ENCODE measurements at regions not wholly inside any gene's neighbourhood (a gene's known extent, or its start where the extent isn't known, plus 50 kb on each side); places are given as distances from the start of the nearest gene placed in this dataset.

DNA sequence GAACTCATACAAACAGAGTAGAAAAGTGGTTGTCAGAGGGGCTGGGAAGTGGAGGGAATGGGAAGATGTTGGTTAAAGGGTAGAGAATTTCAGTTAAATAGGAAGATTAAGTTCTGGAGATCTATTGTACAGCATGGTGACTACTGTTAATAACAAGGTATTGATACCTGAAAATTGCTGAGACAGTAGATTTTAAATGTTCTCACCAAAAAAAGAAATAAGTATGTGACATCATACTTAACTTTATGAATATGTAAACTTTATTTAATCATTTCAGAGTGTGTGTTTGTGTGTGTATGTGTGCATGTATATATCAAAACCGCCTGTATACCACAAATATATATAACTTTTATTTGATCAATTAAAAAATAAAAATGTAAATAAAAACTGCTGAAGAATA, 896.4 kb downstream of the TFAP2A start:
- TF ChIP-seq EGR1 (IDR thresholded peaks at IDR 0.05; ENCODE audit: low read depth in 2 of 2) (no peak), RXRA (IDR thresholded peaks at IDR 0.05) (no peak), SP1 (IDR thresholded peaks at IDR 0.05) (no peak), TAF1 (conservative IDR thresholded peaks at IDR 0.05) (no peak), JUND (IDR thresholded peaks at IDR 0.05) (no peak), HNF4A (conservative IDR thresholded peaks at IDR 0.05) (no peak), YY1 (IDR thresholded peaks at IDR 0.05) (no peak), FOXA1 (IDR thresholded peaks at IDR 0.05) (no peak)
- TF ChIP-seq, protein P1, sequence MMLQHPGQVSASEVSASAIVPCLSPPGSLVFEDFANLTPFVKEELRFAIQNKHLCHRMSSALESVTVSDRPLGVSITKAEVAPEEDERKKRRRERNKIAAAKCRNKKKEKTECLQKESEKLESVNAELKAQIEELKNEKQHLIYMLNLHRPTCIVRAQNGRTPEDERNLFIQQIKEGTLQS (IDR thresholded peaks at IDR 0.05): no peak
- TF ChIP-seq, protein P2, sequence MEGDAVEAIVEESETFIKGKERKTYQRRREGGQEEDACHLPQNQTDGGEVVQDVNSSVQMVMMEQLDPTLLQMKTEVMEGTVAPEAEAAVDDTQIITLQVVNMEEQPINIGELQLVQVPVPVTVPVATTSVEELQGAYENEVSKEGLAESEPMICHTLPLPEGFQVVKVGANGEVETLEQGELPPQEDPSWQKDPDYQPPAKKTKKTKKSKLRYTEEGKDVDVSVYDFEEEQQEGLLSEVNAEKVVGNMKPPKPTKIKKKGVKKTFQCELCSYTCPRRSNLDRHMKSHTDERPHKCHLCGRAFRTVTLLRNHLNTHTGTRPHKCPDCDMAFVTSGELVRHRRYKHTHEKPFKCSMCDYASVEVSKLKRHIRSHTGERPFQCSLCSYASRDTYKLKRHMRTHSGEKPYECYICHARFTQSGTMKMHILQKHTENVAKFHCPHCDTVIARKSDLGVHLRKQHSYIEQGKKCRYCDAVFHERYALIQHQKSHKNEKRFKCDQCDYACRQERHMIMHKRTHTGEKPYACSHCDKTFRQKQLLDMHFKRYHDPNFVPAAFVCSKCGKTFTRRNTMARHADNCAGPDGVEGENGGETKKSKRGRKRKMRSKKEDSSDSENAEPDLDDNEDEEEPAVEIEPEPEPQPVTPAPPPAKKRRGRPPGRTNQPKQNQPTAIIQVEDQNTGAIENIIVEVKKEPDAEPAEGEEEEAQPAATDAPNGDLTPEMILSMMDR (IDR thresholded peaks at IDR 0.05; ENCODE audit: low read depth, low read length, missing input control): no peak
- TF ChIP-seq, protein P3, sequence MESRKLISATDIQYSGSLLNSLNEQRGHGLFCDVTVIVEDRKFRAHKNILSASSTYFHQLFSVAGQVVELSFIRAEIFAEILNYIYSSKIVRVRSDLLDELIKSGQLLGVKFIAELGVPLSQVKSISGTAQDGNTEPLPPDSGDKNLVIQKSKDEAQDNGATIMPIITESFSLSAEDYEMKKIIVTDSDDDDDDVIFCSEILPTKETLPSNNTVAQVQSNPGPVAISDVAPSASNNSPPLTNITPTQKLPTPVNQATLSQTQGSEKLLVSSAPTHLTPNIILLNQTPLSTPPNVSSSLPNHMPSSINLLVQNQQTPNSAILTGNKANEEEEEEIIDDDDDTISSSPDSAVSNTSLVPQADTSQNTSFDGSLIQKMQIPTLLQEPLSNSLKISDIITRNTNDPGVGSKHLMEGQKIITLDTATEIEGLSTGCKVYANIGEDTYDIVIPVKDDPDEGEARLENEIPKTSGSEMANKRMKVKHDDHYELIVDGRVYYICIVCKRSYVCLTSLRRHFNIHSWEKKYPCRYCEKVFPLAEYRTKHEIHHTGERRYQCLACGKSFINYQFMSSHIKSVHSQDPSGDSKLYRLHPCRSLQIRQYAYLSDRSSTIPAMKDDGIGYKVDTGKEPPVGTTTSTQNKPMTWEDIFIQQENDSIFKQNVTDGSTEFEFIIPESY (IDR thresholded peaks at IDR 0.05): no peak
- TF ChIP-seq, protein P4, sequence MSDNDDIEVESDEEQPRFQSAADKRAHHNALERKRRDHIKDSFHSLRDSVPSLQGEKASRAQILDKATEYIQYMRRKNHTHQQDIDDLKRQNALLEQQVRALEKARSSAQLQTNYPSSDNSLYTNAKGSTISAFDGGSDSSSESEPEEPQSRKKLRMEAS (IDR thresholded peaks at IDR 0.05): no peak
- TF ChIP-seq, protein P5, sequence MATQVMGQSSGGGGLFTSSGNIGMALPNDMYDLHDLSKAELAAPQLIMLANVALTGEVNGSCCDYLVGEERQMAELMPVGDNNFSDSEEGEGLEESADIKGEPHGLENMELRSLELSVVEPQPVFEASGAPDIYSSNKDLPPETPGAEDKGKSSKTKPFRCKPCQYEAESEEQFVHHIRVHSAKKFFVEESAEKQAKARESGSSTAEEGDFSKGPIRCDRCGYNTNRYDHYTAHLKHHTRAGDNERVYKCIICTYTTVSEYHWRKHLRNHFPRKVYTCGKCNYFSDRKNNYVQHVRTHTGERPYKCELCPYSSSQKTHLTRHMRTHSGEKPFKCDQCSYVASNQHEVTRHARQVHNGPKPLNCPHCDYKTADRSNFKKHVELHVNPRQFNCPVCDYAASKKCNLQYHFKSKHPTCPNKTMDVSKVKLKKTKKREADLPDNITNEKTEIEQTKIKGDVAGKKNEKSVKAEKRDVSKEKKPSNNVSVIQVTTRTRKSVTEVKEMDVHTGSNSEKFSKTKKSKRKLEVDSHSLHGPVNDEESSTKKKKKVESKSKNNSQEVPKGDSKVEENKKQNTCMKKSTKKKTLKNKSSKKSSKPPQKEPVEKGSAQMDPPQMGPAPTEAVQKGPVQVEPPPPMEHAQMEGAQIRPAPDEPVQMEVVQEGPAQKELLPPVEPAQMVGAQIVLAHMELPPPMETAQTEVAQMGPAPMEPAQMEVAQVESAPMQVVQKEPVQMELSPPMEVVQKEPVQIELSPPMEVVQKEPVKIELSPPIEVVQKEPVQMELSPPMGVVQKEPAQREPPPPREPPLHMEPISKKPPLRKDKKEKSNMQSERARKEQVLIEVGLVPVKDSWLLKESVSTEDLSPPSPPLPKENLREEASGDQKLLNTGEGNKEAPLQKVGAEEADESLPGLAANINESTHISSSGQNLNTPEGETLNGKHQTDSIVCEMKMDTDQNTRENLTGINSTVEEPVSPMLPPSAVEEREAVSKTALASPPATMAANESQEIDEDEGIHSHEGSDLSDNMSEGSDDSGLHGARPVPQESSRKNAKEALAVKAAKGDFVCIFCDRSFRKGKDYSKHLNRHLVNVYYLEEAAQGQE (IDR thresholded peaks at IDR 0.05): no peak

Measured in liver (tissue), 3 donors.